ENCODE measurements at regions not wholly inside any gene's neighbourhood (a gene's known extent, or its start where the extent isn't known, plus 50 kb on each side); places are given as distances from the start of the nearest gene placed in this dataset.

- 63% methylated on average over 1 of the region's 2 CpGs for WGBS
- no peak overlapping the region for H2AK5ac ChIP-seq (ENCODE audit: low read length, severe bottlenecking)
- H2AFZ ChIP-seq (ENCODE audit: low read depth, low read length), result no peak overlapping the region
- H3K4me2 ChIP-seq (ENCODE audit: low read length, poor library complexity, severe bottlenecking), result no peak overlapping the region
- DNase-seq, result no peak
- peaks cover 7% of the 10 kb centered on the region for H3K4me1 ChIP-seq (ENCODE audit: control insufficient read depth, insufficient read depth, low read depth, low read length)
- H3K4me3 ChIP-seq (ENCODE audit: insufficient read depth in 1 of 2, low read depth in 1 of 2, low read length in 2 of 2), result peak overlapping the region in 1 of 2 experiments; percentile 57
- H4K8ac ChIP-seq (ENCODE audit: low read length), result no peak overlapping the region
- H3K27me3 ChIP-seq (ENCODE audit: control insufficient read depth in 1 of 2, insufficient read depth in 1 of 2, low read length in 2 of 2), result no peaks in the 10 kb centered on the region
- peak overlapping the region; percentile 83 for H3K27ac ChIP-seq (ENCODE audit: low read length, poor library complexity, severe bottlenecking)
- no peaks in the 10 kb centered on the region for H3K79me1 ChIP-seq (replicated peaks; ENCODE audit: low read length, poor library complexity, severe bottlenecking)
- H2BK15ac ChIP-seq (ENCODE audit: low read depth, poor library complexity, severe bottlenecking), result no peak overlapping the region
- H3K4ac ChIP-seq (ENCODE audit: low read depth in 1 of 2, low read length in 2 of 2), result no peak overlapping the region
- no peak overlapping the region for H3K23ac ChIP-seq (ENCODE audit: low read length in 2 of 2)
- no peak overlapping the region for H4K91ac ChIP-seq (ENCODE audit: low read length)
- no peak overlapping the region for H2BK120ac ChIP-seq (ENCODE audit: low read depth, low read length)
- no peak overlapping the region for H3K14ac ChIP-seq (ENCODE audit: low read length in 2 of 2)
- H3K36me3 ChIP-seq (ENCODE audit: control insufficient read depth in 1 of 2, insufficient read depth in 2 of 2, low read depth in 1 of 2, low read length in 2 of 2), result no peaks in the 10 kb centered on the region
- peak overlapping the region; percentile 57 for H3K9ac ChIP-seq (ENCODE audit: low read length)
- no peaks in the 10 kb centered on the region for H3K9me3 ChIP-seq (ENCODE audit: control insufficient read depth, low read length)
- no peak overlapping the region for H2BK5ac ChIP-seq (ENCODE audit: low read depth, low read length, poor library complexity, severe bottlenecking)
- no peak overlapping the region for H2BK12ac ChIP-seq (ENCODE audit: low read length in 2 of 2)
- no peak overlapping the region for H3K18ac ChIP-seq (ENCODE audit: low read depth in 1 of 2, low read length in 2 of 2)
Observed at GRCh38 chr20:54345821-54346220, 129.6 kb upstream of the DOK5 start.

GRCh38 chr20:54346276-54346675 lies 129.1 kb upstream of the DOK5 start:
- H4K91ac ChIP-seq (ENCODE audit: low read length), result no peak overlapping the region
- H3K9ac ChIP-seq (ENCODE audit: low read length), result peak overlapping the region; percentile 57
- no peak overlapping the region for H2BK12ac ChIP-seq (ENCODE audit: low read length in 2 of 2)
- H3K9me3 ChIP-seq (ENCODE audit: control insufficient read depth, low read length), result no peaks in the 10 kb centered on the region
- H3K27ac ChIP-seq (ENCODE audit: low read length, poor library complexity, severe bottlenecking), result peak overlapping the region; percentile 83
- H2AFZ ChIP-seq (ENCODE audit: low read depth, low read length), result no peak overlapping the region
- DNase-seq, result no peak
- H3K36me3 ChIP-seq (ENCODE audit: control insufficient read depth in 1 of 2, insufficient read depth in 2 of 2, low read depth in 1 of 2, low read length in 2 of 2), result no peaks in the 10 kb centered on the region
- H2AK5ac ChIP-seq (ENCODE audit: low read length, severe bottlenecking), result peak overlapping the region; percentile 89
- no peaks in the 10 kb centered on the region for H3K79me1 ChIP-seq (replicated peaks; ENCODE audit: low read length, poor library complexity, severe bottlenecking)
- no peak overlapping the region for H3K14ac ChIP-seq (ENCODE audit: low read length in 2 of 2)
- WGBS, result 89% methylated on average over 1 of the region's 1 CpG
- H3K4me2 ChIP-seq (ENCODE audit: low read length, poor library complexity, severe bottlenecking), result no peak overlapping the region
- H2BK15ac ChIP-seq (ENCODE audit: low read depth, poor library complexity, severe bottlenecking), result no peak overlapping the region
- no peak overlapping the region for H2BK120ac ChIP-seq (ENCODE audit: low read depth, low read length)
- H3K23ac ChIP-seq (ENCODE audit: low read length in 2 of 2), result no peak overlapping the region
- H3K27me3 ChIP-seq (ENCODE audit: control insufficient read depth in 1 of 2, insufficient read depth in 1 of 2, low read length in 2 of 2), result no peaks in the 10 kb centered on the region
- no peak overlapping the region for H4K8ac ChIP-seq (ENCODE audit: low read length)
- no peak overlapping the region for H3K4ac ChIP-seq (ENCODE audit: low read depth in 1 of 2, low read length in 2 of 2)
- no peak overlapping the region for H3K18ac ChIP-seq (ENCODE audit: low read depth in 1 of 2, low read length in 2 of 2)
- H3K4me3 ChIP-seq (ENCODE audit: insufficient read depth in 1 of 2, low read depth in 1 of 2, low read length in 2 of 2), result no peak overlapping the region
- H2BK5ac ChIP-seq (ENCODE audit: low read depth, low read length, poor library complexity, severe bottlenecking), result no peak overlapping the region
- peaks cover 7% of the 10 kb centered on the region for H3K4me1 ChIP-seq (ENCODE audit: control insufficient read depth, insufficient read depth, low read depth, low read length)

GRCh38 chr20:54347166-54347833 lies 128.1 kb upstream of the DOK5 start:
- Histone ChIP-seq H2BK12ac (ENCODE audit: low read length in 2 of 2) (no peak overlapping the region), H3K27me3 (ENCODE audit: control insufficient read depth in 1 of 2, insufficient read depth in 1 of 2, low read length in 2 of 2) (no peaks in the 10 kb centered on the region), H3K79me1 (replicated peaks; ENCODE audit: low read length, poor library complexity, severe bottlenecking) (no peaks in the 10 kb centered on the region), H3K14ac (ENCODE audit: low read length in 2 of 2) (no peak overlapping the region), H3K36me3 (ENCODE audit: control insufficient read depth in 1 of 2, insufficient read depth in 2 of 2, low read depth in 1 of 2, low read length in 2 of 2) (no peaks in the 10 kb centered on the region), H3K4ac (ENCODE audit: low read depth in 1 of 2, low read length in 2 of 2) (no peak overlapping the region), H2BK120ac (ENCODE audit: low read depth, low read length) (no peak overlapping the region), H3K4me3 (ENCODE audit: insufficient read depth in 1 of 2, low read depth in 1 of 2, low read length in 2 of 2) (no peak overlapping the region), H2BK5ac (ENCODE audit: low read depth, low read length, poor library complexity, severe bottlenecking) (no peak overlapping the region), H3K9me3 (ENCODE audit: control insufficient read depth, low read length) (no peaks in the 10 kb centered on the region), H3K4me2 (ENCODE audit: low read length, poor library complexity, severe bottlenecking) (peak overlapping the region; percentile 46), H4K91ac (ENCODE audit: low read length) (no peak overlapping the region), H2AK5ac (ENCODE audit: low read length, severe bottlenecking) (no peak overlapping the region), H2AFZ (ENCODE audit: low read depth, low read length) (no peak overlapping the region), H3K18ac (ENCODE audit: low read depth in 1 of 2, low read length in 2 of 2) (no peak overlapping the region), H2BK15ac (ENCODE audit: low read depth, poor library complexity, severe bottlenecking) (no peak overlapping the region), H3K27ac (ENCODE audit: low read length, poor library complexity, severe bottlenecking) (peak overlapping the region; percentile 83), H3K9ac (ENCODE audit: low read length) (no peak overlapping the region), H3K23ac (ENCODE audit: low read length in 2 of 2) (no peak overlapping the region), H3K4me1 (ENCODE audit: control insufficient read depth, insufficient read depth, low read depth, low read length) (peaks cover 7% of the 10 kb centered on the region), H4K8ac (ENCODE audit: low read length) (no peak overlapping the region)
- WGBS, result 86% methylated on average over 9 of the region's 9 CpGs
- DNase-seq, result no peak

GRCh38 chr20:54350415-54350814 lies 125.0 kb upstream of the DOK5 start:
- 86% methylated on average over 2 of the region's 3 CpGs for WGBS
- H3K14ac ChIP-seq (ENCODE audit: low read length in 2 of 2), result no peak overlapping the region
- H3K23ac ChIP-seq (ENCODE audit: low read length in 2 of 2), result no peak overlapping the region
- no peaks in the 10 kb centered on the region for H3K9me3 ChIP-seq (ENCODE audit: control insufficient read depth, low read length)
- H4K91ac ChIP-seq (ENCODE audit: low read length), result no peak overlapping the region
- H3K9ac ChIP-seq (ENCODE audit: low read length), result peak overlapping the region; percentile 16
- no peaks in the 10 kb centered on the region for H3K79me1 ChIP-seq (replicated peaks; ENCODE audit: low read length, poor library complexity, severe bottlenecking)
- no peak overlapping the region for H4K8ac ChIP-seq (ENCODE audit: low read length)
- no peak for DNase-seq
- H2BK120ac ChIP-seq (ENCODE audit: low read depth, low read length), result no peak overlapping the region
- no peak overlapping the region for H2AFZ ChIP-seq (ENCODE audit: low read depth, low read length)
- no peak overlapping the region for H2BK5ac ChIP-seq (ENCODE audit: low read depth, low read length, poor library complexity, severe bottlenecking)
- peaks cover 5% of the 10 kb centered on the region for H3K4me1 ChIP-seq (ENCODE audit: control insufficient read depth, insufficient read depth, low read depth, low read length)
- no peak overlapping the region for H3K18ac ChIP-seq (ENCODE audit: low read depth in 1 of 2, low read length in 2 of 2)
- H2AK5ac ChIP-seq (ENCODE audit: low read length, severe bottlenecking), result no peak overlapping the region
- no peak overlapping the region for H2BK15ac ChIP-seq (ENCODE audit: low read depth, poor library complexity, severe bottlenecking)
- H3K36me3 ChIP-seq (ENCODE audit: control insufficient read depth in 1 of 2, insufficient read depth in 2 of 2, low read depth in 1 of 2, low read length in 2 of 2), result no peaks in the 10 kb centered on the region
- no peak overlapping the region for H3K27ac ChIP-seq (ENCODE audit: low read length, poor library complexity, severe bottlenecking)
- no peak overlapping the region for H3K4me2 ChIP-seq (ENCODE audit: low read length, poor library complexity, severe bottlenecking)
- H2BK12ac ChIP-seq (ENCODE audit: low read length in 2 of 2), result no peak overlapping the region
- no peak overlapping the region for H3K4ac ChIP-seq (ENCODE audit: low read depth in 1 of 2, low read length in 2 of 2)
- H3K4me3 ChIP-seq (ENCODE audit: insufficient read depth in 1 of 2, low read depth in 1 of 2, low read length in 2 of 2), result no peak overlapping the region
- no peaks in the 10 kb centered on the region for H3K27me3 ChIP-seq (ENCODE audit: control insufficient read depth in 1 of 2, insufficient read depth in 1 of 2, low read length in 2 of 2)
